NCI-H82 treated with DMSO at 0.1 percent for 48 hours (cell line): ENCODE measurements at regions not wholly inside any gene's neighbourhood (a gene's known extent, or its start where the extent isn't known, plus 50 kb on each side); places are given as distances from the start of the nearest gene placed in this dataset.
"Not testable (repeated sequence)": the region's sequence is repeated elsewhere in the genome, so short reads cannot be mapped to it uniquely, and the experiment has no call there.

Experiments
- DNase-seq: peaks from one replicate; lab custom pipeline; 2025; ENCODE audit not compliant: unreplicated experiment; lab: John Stamatoyannopoulos, UW

DNA sequence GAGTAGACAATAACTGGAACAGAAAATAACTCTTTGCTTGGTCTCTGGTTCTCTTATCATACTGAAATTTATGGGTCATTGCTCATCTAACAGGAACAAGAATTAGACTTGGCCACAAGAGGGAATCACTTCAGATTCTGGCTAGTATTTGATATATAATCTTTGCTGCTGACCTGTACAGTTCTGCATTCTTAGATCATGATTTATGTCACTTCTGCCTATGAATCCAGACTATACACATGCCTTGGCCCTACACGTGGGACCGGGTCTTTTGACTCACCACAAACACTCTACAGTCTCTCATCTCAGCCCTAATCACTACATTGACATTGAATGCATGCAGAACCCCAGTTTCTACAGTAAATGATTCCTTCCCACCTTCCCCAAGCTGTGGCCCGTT, 162.5 kb upstream of the SOX2 start:
- DNase-seq: no peak

DNA sequence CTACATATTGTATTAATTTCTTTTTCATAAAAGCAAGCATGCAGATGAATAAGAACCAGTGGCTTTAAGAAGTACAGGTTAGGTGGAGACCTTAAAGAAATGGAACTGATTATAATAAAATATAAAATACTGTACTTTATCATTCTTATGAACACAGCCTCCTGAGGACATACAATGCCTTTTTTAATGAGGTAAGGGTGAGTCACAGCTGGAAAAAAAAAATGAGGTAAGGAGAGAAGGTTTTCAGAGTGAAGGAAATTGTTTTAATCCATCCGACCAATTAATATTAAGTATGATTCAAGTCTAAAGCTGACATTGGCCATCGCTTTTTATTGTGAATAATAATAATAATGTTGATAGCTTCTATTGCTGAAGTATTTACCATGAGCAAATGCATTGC, 170.3 kb upstream of the SOX2 start:
- no peak for DNase-seq

DNA sequence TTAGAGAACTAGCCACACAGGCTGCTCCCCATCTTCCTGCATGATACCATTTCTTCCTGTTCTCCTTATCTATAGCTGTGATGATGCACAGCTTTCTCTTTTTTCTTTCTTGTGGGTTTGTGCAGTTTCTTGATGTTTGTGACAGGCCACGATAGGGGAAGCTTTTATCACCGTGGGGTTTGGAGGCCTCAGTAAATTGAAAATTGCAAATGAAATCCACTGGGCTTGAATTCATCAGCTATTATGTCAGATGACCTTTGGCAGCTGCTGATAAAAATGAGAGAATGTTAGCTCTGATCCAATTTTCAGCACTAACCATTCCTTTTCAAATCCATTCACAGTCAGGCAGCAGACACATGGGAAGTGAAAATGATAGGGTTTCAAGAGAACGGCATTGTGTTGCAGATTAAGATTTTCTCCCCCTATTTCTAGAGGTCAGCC, 176.9 kb upstream of the SOX2 start:
- DNase-seq: no peak

DNA sequence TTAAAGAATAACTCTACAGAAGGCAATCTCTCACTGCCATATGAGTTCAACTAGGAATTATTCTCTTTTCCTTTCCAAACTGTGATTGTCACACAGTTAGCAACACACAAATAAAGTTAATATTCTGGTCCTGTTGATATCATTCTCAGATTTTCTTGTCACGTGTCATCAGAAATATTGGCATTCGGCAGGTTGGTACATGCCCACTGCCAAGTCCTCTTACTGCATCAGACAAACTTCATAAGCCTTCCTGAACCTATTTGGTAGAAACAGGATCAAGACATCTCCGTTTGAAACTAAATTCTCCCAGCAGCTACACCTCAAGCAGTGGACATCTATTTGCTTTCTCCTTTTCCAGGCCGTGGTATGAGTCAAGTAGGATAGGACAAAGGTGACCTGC, 177.9 kb upstream of the SOX2 start:
- DNase-seq: no peak

DNA sequence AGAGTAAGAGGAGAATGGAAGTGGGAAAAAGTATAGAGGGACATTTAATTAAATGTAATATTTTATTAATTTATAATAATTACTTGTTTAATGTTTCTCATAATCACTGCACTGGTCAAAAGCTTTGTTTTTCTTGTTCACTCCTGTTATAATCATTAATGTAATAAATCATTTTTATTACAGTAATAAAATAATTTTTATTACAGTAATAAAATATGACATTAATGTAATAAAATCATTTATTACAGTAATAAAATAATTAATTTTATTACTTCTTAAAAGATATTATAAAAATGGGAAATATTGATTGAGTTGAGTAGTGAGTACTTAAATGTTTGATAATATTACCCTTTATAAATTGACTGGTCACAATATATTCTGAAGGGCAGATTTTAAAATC, 181.1 kb upstream of the SOX2 start:
- no peak for DNase-seq

DNA sequence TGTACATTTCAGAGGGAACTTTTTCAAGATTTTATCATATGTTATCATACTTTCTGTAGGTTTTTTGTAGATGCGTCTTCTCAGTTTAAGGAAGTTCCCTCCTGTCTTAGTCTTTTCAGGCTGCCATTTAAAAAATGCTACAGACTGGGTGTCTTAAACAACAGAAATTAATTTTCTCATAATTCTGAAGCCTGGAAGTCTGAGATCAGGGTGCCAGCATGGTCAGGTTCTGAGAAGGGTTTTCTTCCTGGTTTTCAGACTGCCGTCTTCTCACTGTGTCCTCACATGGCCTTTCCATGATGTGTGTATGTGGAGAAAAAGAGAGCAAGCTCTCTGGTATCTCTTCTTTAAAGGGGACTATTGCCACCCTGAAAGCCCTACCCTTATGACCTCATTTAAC, 189.9 kb upstream of the SOX2 start:
- no peak for DNase-seq

DNA sequence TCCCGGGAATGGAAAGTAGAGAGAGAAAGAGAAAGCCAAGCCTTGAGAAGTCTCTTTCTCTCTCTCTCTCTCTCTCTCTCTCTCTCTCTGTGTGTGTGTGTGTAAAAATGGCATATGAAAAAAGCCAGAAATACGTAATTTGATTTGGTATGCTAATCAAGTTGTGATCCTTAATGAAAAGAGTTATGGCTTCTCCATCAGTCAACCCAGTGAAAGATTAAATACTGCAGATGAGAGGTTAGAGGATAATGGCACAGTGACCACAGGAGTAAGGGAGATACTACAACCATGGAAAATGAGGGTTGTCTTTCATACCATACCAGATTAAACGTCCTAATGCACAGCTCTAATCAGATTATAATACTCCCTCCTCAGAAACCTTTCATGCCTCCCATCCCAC, 193.5 kb upstream of the SOX2 start:
- DNase-seq: no peak

DNA sequence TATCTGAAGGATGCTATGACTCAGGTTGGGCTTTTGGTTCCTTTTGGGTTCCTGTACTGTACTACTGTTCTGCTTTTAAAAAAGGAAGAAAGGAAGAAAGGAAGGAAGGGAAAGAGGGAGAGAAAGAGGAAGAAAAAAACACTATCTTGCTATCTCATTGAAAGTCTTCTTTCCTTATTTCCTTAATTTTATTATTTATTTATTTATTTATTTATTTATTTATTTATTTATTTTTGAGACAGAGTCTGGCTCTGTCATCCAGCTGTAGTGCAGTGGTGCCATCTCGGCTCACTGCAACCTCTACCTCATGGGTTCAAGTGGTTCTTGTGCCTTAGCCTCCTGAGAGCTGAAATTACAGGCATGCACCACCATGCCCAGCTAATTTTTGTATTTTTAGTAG, 198.9 kb upstream of the SOX2 start:
- DNase-seq: no peak

DNA sequence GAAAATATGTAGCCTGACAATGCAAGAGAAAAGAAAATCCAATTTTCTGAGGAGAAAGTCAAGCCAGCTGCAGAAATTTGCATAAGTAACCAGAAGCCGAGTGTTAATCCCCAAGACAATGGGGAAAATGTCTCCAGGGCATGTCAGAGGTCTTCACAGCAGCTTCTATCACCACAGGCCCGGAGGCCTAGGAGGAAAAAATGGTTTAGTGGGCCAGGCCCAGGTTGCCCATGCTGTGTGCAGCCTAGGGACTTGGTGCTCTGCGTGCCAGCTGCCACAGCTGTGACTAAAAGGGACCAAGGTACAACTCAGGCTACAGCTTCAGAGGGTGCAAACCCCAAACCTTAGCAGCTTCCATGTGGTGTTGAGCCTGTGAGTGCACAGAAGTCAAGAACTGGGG, 201.2 kb upstream of the SOX2 start:
- DNase-seq: no peak

DNA sequence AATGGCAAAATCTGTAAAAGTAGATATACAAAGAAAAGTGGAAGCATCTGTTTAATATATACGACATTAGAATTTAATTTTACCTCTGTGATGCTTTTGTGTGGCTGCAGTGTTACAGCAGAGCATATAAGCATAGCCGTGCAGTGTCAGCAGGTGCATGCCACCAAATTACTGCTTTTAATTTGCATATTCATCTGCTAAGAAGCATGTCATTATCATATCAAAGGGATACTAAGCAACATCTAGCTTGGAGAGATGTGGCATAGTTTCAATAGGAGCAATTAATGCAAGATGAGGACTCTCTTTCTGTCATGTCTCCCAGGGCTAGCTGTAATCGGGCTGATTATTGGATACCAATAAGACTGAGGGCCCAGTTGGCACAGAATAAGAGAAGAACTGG, 214.4 kb upstream of the SOX2 start:
- no peak for DNase-seq

DNA sequence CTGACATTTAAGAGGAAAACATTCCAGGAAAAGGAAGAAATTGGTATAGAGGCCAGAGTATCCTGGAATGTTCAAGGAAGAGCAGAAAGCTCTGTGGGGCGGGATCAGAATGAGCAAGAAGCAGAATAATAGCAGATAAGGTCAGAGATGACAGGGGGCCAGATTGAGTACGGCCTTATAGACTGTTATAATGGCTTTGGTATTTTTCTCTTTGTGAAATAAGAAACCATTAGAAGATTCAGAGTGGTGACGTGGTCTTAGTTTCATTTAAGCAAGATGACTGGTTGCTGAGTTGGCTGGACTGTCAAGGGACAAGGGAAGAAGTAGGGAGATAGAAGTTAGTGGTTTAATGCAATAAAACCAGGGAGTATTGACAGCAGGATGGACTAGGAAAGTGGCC, 218.3 kb upstream of the SOX2 start:
- DNase-seq: no peak

DNA sequence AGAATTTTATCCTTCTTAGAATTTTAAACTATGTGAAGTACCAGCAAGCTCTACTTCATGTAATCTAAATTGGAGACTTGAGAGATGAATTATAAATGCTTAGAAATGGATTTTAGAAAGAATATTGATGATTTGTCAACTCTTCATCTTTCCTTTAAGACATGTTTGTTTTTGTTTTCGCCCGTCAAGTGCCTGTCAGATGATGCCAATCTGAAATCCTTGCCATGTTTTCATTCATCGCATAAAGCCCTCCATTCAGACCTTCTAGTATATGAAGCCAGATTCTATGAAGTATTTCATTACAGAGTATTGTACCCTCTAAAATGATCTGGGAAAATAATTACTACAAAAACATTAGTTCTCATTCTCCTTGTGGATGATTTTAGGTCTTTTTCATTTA, 223.2 kb upstream of the SOX2 start:
- DNase-seq: no peak

DNA sequence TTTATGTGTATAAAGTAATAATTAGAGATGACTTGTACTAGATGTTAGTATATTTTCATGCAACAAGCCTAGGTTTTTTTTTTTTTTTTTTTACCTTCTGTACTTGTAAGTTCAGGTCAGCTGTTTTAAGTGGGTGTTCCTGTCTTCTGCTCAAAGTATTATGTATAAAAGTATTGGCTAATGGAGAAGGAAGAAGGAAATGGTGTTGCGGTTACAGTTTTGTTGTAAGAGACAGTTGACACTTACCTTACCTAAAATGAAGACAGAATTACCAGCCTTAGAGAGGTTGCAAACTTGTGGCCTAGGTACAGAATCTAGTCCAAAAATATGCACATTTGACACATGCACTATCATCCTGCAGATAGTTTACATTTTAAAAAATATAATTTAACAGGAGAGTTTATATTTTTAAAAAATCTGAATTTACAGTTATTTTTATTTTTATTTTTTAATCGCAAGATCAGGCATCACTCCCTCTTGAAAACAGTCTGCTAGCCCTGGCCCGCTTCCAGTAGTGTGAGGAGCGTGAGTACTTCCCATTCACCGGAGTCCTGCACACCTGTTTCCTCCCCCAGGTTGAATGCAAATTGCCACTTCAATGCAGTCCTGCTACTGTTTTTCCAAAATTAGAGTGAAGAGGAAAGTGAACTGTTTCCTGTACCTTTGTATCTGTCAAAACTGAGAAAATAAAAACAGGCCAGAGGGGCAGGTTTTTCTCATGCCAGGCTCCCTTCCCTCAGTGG, 224.3 kb upstream of the SOX2 start:
- no peak for DNase-seq

DNA sequence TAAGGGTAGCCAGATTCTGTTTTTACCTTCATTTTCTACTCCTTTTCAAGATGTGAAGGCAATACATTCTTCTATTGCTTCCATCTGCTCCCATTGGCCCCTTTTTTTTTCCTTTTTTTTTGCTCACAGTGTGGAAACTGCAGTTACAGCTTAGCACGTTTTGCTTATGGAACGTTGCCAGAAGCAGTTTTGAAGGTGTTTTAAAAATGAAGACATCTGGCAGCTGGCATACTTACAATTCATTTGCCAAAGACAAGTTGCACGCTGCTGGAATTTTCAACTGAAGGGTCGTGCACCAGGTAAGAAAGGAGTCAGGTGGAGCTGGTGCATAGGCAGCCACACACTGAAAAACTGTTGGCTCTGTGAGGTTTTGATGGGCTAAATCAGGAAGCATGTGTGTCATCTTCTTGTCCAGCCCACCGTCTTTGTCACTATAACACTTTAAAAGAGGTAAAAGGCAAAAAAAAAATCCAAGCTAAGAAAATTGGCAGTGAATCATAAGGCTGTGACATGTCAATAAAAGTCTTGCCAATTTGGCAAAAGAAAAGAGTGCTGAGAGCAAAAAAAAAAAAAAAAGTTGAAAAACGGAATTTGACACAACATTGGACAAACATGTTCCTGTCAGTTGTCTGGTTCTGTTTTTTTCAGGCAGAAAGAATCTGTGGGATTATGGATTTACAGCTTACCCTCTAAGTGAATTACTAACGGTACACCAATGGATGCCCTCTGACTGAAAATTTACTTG, 225.4 kb upstream of the SOX2 start:
- DNase-seq: no peak

DNA sequence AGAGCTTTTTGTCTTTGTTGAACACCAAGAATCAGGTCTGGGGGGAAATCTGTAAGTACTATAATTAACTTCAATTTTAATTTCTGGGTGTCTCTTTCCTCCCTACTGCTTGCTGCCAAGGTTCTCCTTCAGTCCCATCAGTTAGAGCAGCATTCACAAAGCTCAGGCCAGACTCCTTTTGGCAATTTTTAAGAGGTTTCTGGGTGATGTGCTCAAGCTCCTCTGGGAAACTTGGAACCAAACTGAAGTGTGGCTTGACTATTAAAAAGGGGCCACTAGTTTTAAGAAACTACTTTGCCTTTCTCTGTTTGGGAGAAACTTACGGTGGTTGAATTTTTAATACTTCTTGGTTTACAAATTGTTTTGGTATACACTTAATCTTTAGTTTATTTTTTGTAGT, 227.7 kb upstream of the SOX2 start:
- no peak for DNase-seq

DNA sequence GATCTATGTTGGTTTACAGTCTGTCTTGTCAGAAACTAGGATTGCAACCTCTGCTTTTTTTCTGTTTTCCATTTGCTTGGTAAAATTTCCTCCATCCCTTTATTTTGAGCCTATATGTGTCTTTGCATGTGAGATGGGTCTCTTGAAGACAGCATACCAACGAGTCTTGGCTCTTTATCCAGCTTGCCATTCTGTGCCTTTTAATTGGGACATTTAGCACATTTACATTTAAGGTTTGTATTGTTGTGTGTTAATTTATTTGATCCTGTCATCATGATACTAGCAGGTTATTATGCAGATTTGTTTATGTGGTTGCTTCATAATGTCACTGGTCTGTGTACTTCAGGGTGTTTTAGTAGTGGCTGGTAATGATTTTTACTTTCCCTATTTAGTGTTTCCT, 236.6 kb upstream of the SOX2 start:
- not testable (repeated sequence) for DNase-seq

DNA sequence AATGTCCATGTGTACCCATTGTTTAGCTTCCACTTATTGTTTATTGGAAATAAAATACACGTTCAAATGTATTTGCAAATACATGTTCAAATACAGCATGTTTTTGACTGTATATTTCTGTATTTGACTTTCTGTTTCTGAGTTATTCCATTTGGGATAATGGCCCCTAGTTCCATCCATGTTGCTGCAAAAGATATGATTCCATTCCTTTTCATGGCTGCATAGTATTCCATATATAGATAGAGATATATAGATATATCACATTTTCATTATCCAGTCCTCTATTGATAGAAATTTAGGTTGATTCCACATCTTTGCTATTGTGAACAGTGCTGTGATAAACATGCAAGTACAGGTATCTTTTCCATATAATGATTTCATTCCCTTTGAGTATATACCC, 241.4 kb upstream of the SOX2 start:
- no peak for DNase-seq

DNA sequence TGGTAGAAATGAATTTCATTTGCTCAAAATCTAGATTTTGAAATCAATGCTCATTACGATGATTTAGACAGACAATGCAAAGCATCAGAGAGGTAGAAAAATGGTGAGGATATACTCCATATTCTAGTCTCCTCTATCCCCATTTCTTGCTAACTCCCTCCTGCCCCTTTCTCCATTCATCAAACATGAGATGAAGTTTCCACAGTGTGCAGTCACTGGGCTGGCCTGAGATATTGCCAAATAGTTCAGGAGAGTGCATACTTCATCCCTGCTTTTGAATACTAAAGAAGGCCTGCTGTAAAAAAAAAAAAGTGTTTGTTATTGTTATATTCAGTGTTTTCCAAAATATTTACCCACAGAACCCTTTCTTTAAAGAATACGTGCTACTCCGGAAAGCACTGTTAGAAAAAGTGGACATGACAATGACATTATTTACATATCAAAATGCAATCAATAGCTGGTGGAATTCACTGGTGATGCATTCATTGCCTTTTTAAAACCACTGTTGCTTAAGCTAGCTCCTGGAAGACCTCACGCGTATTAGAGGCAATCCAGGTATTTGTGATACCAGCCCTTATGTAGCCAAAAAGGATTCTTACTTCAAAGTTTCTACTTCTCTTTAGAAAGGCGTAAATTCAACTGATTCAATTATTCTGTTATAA, 247.6 kb upstream of the SOX2 start:
- DNase-seq: no peak

DNA sequence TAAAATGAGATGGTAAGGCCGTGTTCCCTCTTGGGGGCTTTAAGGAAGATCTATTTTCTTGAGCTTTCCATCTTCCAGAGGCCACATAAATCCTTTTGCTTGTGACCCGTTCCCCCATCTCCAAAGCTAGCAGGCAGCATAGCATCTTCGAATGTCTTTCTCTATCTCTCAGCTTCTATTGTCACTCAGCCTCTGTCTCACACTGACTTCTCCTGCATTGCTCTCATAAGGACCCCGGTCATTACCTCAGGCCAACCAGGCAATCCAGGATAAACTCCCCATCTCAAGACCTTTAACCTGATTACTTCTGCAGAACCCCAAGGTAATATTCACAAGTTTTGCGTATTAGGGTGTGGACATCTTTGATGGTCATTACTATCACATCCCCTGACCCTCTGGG, 250.3 kb upstream of the SOX2 start:
- DNase-seq: no peak

DNA sequence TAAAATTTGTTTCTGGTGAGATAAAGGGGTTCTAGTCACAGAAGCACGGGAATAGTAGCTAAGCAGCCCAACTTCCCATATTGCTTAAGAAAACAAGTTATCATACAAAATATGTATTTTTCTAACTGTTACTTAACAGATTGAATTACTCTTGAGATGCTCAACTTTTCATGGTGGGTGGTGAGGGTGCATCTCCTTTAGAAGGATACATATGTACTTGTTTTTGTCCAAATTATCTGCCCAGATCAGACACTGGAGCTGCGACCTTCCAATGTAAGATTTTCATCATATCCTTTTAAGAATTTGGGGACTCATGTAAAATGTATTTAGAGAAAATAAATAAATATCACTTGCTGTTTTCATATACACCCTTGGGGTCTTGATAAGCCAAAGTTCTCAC, 252.2 kb upstream of the SOX2 start:
- DNase-seq: no peak

DNA sequence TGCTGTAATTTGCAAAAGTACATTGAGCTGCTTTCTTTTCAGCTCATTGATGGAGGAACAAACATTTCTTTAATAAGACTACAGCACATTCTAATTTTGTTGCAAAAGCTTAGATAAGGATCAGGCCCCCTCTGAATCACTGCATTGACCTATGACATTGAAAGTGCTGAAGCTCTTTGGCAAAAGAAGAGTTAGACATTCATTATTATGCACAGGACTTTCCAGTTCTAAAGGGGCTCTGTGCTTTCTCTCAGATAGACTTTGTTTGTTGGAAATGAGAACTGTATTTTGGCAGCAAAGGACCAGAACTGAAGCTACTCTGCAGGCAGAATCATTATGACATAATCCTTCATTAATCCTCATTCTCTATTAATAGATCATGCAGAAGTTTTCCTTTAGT, 252.9 kb upstream of the SOX2 start:
- DNase-seq: no peak

DNA sequence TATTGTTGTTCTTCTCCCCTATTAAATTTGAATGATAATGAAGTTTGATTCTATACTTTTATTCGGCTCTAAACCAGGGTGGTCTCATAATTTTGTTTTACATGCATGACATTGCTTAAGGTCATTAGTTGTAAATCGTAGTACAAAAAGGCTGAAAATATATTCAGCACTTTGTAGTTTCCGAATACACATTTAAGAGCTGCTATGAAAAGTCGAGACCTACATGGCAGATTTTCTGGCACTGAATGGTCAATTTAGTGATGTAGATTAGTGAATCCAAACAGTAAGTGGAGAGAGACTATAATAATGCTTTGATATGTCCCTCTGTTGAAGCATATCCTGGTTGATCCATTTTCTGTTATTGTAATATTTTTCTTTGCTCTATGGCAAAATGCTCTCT, 254.0 kb upstream of the SOX2 start:
- no peak for DNase-seq
